SW 1271 (cell line): ENCODE measurements at regions not wholly inside any gene's neighbourhood (a gene's known extent, or its start where the extent isn't known, plus 50 kb on each side); places are given as distances from the start of the nearest gene placed in this dataset.
A peak's percentile ranks its signal among the peaks of the same experiment; 100 is the strongest.

Experiments used
- DNase-seq, 2 experiments: peaks; one replicate each; lab custom pipeline; 2025; lab: John Stamatoyannopoulos, UW

- DNase-seq: no peak
Measured at GRCh38 chr5:33297760-33298216, 143.0 kb upstream of the TARS1 start.

GRCh38 chr5:33299621-33300208, 141.1 kb upstream of the TARS1 start:
- DNase-seq: peak in 1 of 2 experiments; percentile 70

DNA sequence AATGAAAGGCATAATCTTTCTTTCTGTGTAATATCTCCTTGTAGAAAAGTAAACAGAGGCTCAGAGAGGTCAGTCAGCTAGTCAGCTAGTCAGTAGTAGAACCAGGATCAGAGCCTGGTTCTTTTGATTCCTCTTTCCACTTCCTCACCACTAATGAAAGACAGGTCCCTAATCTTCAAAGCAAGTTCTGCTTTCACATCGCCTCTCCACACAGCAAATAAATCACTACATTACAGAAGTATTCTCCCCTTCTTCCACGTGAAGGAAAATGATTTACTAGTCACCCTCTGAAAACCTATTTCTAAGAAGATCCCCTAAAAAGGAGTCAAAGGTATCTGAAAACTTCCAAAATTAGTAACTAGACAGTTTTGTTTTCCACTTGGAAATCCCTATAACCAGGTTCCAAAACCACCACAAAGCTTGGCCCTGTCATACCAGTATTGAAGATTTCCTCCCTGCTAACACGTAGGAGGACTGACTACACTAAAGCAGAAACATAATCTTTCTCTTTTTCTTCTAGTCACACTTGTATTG, 140.5 kb upstream of the TARS1 start:
- DNase-seq: no peak

DNA sequence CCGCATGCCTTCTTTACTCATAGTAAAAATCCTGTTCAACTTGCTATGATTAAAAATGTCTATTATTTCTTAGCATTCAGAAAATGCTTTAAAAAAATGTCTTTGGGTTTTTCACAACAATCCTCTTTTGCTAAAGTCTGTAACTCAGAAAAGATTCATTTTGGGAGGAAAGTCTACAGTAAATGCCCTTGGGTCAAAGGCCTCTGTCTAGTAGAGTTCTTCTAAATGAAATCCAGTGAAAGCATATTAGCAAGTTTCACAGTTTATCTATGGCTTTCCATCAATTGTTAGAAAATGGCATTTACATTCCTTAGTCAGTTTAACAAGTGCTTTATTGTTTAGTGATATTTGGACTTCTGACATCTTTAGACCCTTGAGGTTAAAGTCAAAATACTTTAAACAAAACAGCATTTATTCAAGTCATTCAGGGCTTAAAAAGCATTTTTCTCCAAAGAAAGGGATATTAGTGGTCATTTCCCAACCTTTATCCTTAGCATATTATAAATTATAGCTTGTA, 137.1 kb upstream of the TARS1 start:
- no peak for DNase-seq

DNA sequence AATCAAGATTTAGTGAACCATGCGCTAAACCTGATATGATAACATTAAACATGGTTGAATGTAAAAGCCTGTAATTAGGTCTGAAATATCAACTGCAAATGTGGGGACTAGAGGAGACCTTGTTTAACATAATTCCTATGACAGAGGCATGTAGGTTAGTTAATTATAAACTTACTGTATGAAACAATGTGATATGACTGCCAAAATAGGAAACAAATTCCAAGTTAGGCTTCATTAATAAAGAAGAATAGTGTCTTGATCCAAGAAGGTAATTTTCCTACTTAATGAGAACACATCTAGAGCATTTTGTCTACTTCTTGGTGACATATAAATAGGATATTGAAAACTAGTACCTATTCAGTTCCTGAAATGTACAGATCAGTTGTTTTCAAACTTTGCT, 136.2 kb upstream of the TARS1 start:
- DNase-seq: no peak

DNA sequence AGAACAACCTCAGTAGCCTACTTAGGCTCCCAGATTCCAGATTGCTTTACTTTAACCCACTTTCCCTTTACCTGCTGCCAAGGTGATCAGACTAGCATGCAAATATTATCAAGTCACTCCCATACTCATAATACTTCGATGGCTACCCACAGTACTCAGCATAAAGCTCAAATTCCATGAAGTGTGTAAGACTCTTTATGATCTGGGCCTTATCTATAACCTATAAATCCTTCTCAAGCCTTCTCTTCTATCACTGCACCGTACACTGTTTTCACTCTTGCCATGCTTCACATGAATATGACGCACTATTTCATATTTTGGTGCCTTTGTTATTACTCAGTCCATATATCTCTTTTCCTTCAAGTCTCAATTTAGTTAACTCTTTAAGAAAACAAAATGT, 135.2 kb upstream of the TARS1 start:
- DNase-seq: no peak

GRCh38 chr5:33306758-33307157, 134.0 kb upstream of the TARS1 start:
- DNase-seq: no peak

GRCh38 chr5:33308586-33308985, 132.2 kb upstream of the TARS1 start:
- no peak for DNase-seq

DNA sequence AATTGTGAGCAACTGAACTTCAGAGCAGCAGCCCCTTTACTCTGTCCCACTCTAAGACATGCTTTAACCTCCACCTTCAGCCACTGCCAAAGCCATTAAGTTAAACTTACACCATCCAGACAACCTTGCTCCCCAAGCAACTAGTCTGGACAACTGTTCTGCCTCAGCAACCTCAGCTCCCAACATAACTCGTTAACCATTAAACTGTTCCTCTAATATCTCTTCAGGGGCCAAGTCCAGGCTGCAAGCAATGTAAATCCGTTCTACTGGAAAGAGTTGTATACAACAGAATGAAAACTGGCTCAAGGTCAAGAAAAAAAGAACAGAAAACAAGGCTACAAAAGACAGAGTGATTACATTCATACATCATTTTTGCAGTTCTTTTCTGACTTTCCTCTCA, 131.7 kb upstream of the TARS1 start:
- DNase-seq: no peak

DNA sequence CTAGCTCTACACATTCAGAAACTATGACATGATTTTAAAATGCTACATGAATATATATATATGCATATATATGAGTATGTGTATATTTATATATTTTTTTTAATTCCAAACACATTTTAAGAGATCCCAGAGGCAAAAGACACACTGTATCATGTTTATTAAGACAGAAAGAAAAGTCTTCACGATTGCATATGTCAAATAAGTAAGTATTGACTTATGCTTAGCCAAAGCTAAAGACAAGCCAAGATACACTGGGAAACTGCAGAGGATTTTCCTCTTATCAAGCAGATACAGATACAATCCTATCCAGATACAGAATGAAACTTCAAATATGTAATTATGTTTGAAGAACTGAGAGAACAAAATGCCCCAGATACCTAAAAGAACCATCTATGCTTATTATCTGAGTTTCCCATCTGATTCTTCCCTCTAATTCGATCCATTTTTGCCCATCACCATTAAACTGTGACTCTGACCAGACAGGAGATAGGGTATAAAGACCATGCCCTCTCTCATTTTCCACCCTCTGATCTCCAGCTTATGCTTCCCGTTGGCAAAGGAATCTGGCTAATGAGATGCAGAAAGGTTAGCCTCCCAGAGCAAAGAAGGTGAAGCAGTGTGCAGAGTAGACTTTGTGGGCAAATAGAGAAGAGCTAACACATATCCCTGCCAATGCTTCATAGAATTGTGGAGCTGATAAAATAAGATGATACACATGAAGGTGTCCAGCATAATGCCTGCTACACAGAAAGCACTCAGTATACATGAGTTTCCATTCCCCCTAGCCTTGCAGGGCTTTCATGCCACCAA, 131.0 kb upstream of the TARS1 start:
- no peak for DNase-seq

GRCh38 chr5:33310451-33310850, 130.3 kb upstream of the TARS1 start:
- no peak for DNase-seq

- peak; percentile 2 to 11 for DNase-seq
Measured at GRCh38 chr5:33311893-33312292, 128.9 kb upstream of the TARS1 start.

DNA sequence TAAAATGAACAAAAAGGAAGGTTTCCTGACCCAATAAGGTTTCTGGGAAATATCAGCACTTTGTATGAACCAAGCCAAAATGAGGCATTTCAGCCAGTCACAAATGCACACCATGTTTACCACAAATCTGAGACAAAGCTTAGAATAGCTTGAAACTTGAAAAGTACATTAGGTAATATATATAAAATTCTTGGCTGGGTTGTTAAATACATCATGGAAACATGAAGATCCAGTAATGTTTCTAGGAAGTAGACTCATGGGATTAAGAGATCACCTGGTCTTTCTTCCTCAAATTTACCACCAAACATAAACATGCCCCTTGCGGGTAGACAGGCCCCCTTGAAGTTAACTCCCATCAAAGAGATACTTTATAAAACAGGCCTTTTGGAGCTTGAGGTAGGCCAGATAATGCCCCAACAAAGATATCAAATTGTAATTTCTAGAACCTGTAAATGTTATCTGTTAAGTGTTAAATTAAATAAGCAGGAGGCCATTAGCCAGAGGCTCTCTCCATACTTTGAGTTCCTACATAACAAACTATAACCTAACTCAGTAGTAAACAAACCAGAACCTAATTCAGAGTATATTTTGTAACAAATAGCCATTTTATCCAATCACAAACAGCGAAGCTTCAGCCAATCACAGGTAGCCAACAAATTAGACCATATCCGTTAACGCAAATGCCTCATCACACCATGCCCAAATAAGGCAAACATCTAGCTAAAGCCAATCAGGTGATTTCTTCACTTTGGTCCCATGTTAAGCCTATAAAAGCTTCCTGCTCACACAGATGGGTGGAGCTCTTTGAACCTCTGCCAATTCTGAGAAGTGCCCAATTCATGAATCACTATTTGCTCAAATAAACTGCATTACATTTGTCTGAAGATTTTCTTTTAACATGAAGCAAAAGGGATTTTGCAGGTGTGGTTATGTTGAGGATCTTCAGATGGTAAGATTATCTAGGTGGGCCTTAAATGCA, 127.9 kb upstream of the TARS1 start:
- peak; percentile 20 to 32 for DNase-seq

DNA sequence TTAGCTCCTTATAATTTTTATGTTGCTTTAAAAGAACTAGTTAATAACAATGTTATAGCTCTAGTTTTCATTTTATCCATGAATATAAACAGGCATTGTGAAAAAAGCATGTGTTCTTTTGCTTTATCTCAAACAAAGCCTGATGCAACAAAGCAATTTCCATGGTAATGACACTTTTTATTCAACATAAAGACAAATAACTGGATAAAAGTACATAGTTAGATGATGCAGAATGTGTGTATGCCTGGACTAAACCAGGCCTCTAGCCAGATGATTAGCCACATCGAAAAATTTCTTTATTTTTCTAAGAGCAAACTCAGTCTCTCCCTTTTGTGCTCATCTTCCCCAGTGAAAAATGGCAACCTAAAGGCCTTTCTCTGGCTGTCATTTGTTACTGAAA, 125.6 kb upstream of the TARS1 start:
- DNase-seq: no peak

- no peak for DNase-seq
Measured at GRCh38 chr5:33316773-33317172, 124.0 kb upstream of the TARS1 start.

DNA sequence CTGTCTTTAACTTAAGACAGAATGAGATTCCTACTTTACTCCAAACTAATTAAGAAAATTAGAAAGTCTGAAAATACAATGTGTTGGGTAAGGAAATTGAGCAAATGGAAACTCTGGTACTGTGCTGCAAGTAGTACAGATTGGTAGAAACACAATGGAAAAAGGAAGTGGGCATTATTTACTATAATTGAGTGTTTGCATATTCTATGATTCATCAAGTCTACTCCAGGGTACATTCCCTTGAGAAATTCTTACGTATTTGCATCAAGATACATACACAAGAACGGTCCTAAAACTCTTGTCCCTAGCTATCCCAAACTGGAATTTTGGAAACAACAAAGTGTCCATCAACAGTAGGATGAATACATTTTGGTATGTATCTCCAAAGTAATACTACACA, 123.5 kb upstream of the TARS1 start:
- DNase-seq: no peak

DNA sequence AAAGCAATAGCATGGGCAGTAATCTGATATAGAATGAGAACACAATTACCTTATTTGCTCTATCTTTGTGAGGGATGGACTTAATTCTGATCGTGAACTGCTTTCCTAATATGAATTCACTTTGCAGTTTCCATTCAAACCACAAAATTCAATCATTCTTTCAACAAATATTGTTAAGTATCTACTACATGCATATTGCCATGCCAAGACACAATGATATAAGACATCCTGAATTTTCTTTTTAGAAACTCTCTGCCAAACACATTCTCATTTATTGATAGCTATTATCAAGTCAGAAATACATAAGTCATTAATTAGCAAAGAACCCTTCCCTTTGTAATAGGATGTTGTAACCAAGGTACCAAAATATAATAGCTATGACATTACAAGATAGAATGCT, 121.6 kb upstream of the TARS1 start:
- DNase-seq: no peak

DNA sequence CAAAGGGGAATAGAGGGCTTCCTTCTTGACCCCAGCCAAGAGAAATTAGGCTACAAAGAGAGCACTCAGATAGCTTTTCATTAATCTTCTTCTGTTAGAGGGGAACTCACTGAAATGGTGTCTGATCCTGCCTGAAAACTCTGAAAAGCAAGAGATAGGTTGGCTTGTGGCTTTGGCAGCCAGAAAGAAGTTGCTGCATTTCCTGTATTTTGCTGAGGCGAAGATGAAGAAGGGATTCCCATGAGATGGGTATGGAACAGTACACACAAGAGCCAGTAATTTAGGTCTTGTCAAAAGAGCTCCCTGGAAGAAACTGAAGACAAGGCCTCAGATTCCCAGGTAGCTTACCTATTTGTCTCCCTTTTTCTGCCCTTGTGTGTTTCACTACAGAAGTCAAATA, 120.9 kb upstream of the TARS1 start:
- no peak for DNase-seq

GRCh38 chr5:33321026-33321425, 119.7 kb upstream of the TARS1 start:
- no peak for DNase-seq

DNA sequence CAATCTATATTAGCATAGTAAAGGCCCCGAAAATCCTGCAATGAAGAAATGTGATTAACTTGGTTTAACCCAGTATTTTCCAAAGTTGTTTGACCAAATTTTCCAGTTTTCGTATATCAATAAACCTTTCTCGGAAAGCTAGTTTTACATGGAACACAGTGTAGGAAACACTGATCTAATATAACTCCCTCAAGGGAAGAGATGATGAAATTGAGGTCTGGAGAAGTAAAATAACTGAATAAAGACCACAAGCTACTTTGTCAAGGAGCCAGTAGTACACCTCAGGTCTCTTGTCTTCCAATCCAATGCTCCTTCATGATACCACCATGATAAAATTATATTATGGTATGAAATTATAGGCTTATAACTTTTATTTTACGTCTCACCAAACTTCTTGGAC, 118.1 kb upstream of the TARS1 start:
- DNase-seq: no peak

GRCh38 chr5:33324667-33325307, 116.0 kb upstream of the TARS1 start:
- DNase-seq: no peak

- DNase-seq: no peak
Measured at GRCh38 chr5:33328818-33329217, 111.9 kb upstream of the TARS1 start.
